ENCODE measurements at regions not wholly inside any gene's neighbourhood (a gene's known extent, or its start where the extent isn't known, plus 50 kb on each side); places are given as distances from the start of the nearest gene placed in this dataset.

GRCh38 chr3:165463531-165463930 lies 267.3 kb upstream of the SLITRK3 start:
- no peak for DNase-seq (ENCODE audit: extremely low read depth, low read depth)
- TF ChIP-seq CTCF (IDR thresholded peaks at IDR 0.05; ENCODE audit: low read depth, low read length, missing control alignments), result no peak
- no peak overlapping the region for H3K4me3 ChIP-seq (replicated peaks; ENCODE audit: low read depth, low read length)

GRCh38 chr3:165462636-165463334 lies 266.6 kb upstream of the SLITRK3 start:
- H3K4me3 ChIP-seq (replicated peaks; ENCODE audit: low read depth, low read length), result no peak overlapping the region
- no peak for TF ChIP-seq CTCF (IDR thresholded peaks at IDR 0.05; ENCODE audit: low read depth, low read length, missing control alignments)
- DNase-seq (ENCODE audit: extremely low read depth, low read depth), result no peak

GRCh38 chr3:165459924-165460835 lies 264.0 kb upstream of the SLITRK3 start:
- no peak overlapping the region for H3K4me3 ChIP-seq (replicated peaks; ENCODE audit: low read depth, low read length)
- DNase-seq (ENCODE audit: extremely low read depth, low read depth), result no peak
- no peak for TF ChIP-seq CTCF (IDR thresholded peaks at IDR 0.05; ENCODE audit: low read depth, low read length, missing control alignments)

GRCh38 chr3:165459111-165459510 lies 262.9 kb upstream of the SLITRK3 start:
- TF ChIP-seq CTCF (IDR thresholded peaks at IDR 0.05; ENCODE audit: low read depth, low read length, missing control alignments), result no peak
- DNase-seq (ENCODE audit: extremely low read depth, low read depth), result no peak
- no peak overlapping the region for H3K4me3 ChIP-seq (replicated peaks; ENCODE audit: low read depth, low read length)

- no peak for TF ChIP-seq CTCF (IDR thresholded peaks at IDR 0.05; ENCODE audit: low read depth, low read length, missing control alignments)
- DNase-seq (ENCODE audit: extremely low read depth, low read depth), result no peak
Measured at GRCh38 chr3:165457096-165457495, 260.9 kb upstream of the SLITRK3 start.

GRCh38 chr3:165455793-165456192 lies 259.6 kb upstream of the SLITRK3 start:
- no peak overlapping the region for H3K4me3 ChIP-seq (replicated peaks; ENCODE audit: low read depth, low read length)
- no peak for TF ChIP-seq CTCF (IDR thresholded peaks at IDR 0.05; ENCODE audit: low read depth, low read length, missing control alignments)
- DNase-seq (ENCODE audit: extremely low read depth, low read depth), result no peak

More at GRCh38 chr3:165457096-165457495, 260.9 kb upstream of the SLITRK3 start:
- no peak overlapping the region for H3K4me3 ChIP-seq (replicated peaks; ENCODE audit: low read depth, low read length)
